ENCODE measurements at regions not wholly inside any gene's neighbourhood (a gene's known extent, or its start where the extent isn't known, plus 50 kb on each side); places are given as distances from the start of the nearest gene placed in this dataset.

GRCh38 chr18:52002600-52002999 lies 337.4 kb upstream of the DCC start:
- DNase-seq (no peak), ATAC-seq (ENCODE audit: poor library complexity) (no peak)
- intact Hi-C loops (cut with DNase I, micrococcal nuclease): no loop called here
- Mint-ChIP-seq H3K27ac (no peak overlapping the region), H3K4me1 (ENCODE audit: low read depth) (no peaks in the 10 kb centered on the region), H3K27me3 (no peaks in the 10 kb centered on the region), H3K9me3 (peaks cover 4% of the 10 kb centered on the region), H3K4me3 (no peak overlapping the region), H3K36me3 (ENCODE audit: low read depth) (no peaks in the 10 kb centered on the region)
- ChIA-PET CTCF (no interaction called here), POLR2A (no interaction called here)
- H3K9me3 ChIP-seq (ENCODE audit: control insufficient read depth in 1 of 2, insufficient read depth in 1 of 2, low read length in 2 of 2): peaks cover 0 to 4% of the 10 kb centered on the region in 2 experiments
- TF ChIP-seq, protein P1, sequence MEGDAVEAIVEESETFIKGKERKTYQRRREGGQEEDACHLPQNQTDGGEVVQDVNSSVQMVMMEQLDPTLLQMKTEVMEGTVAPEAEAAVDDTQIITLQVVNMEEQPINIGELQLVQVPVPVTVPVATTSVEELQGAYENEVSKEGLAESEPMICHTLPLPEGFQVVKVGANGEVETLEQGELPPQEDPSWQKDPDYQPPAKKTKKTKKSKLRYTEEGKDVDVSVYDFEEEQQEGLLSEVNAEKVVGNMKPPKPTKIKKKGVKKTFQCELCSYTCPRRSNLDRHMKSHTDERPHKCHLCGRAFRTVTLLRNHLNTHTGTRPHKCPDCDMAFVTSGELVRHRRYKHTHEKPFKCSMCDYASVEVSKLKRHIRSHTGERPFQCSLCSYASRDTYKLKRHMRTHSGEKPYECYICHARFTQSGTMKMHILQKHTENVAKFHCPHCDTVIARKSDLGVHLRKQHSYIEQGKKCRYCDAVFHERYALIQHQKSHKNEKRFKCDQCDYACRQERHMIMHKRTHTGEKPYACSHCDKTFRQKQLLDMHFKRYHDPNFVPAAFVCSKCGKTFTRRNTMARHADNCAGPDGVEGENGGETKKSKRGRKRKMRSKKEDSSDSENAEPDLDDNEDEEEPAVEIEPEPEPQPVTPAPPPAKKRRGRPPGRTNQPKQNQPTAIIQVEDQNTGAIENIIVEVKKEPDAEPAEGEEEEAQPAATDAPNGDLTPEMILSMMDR (IDR thresholded peaks at IDR 0.05): no peak
- H3K4me1 ChIP-seq (ENCODE audit: insufficient read depth, low read length): no peaks in the 10 kb centered on the region
- H3K27ac ChIP-seq (ENCODE audit: low read depth in 1 of 2, low read length in 2 of 2): no peak overlapping the region
- H3K36me3 ChIP-seq (ENCODE audit: insufficient read depth, low read length): no peaks in the 10 kb centered on the region
- H3K4me3 ChIP-seq (ENCODE audit: low read length): no peak overlapping the region
- no peaks in the 10 kb centered on the region for H3K27me3 ChIP-seq (ENCODE audit: control insufficient read depth in 1 of 2, insufficient read depth in 2 of 2, low read length in 2 of 2)

GRCh38 chr18:52007105-52007504 lies 332.9 kb upstream of the DCC start:
- H3K27ac Mint-ChIP-seq: no peak overlapping the region
- no peaks in the 10 kb centered on the region for H3K4me1 Mint-ChIP-seq (ENCODE audit: low read depth)
- Histone ChIP-seq H3K27me3 (ENCODE audit: control insufficient read depth in 1 of 2, insufficient read depth in 2 of 2, low read length in 2 of 2) (no peaks in the 10 kb centered on the region), H3K36me3 (ENCODE audit: insufficient read depth, low read length) (no peaks in the 10 kb centered on the region), H3K27ac (ENCODE audit: low read depth in 1 of 2, low read length in 2 of 2) (no peak overlapping the region), H3K4me3 (ENCODE audit: low read length) (no peak overlapping the region), H3K9me3 (ENCODE audit: control insufficient read depth in 1 of 2, insufficient read depth in 1 of 2, low read length in 2 of 2) (peaks cover 0 to 4% of the 10 kb centered on the region in 2 experiments), H3K4me1 (ENCODE audit: insufficient read depth, low read length) (no peaks in the 10 kb centered on the region)
- H3K36me3 Mint-ChIP-seq (ENCODE audit: low read depth): no peaks in the 10 kb centered on the region
- ATAC-seq (ENCODE audit: poor library complexity): no peak
- no peaks in the 10 kb centered on the region for H3K27me3 Mint-ChIP-seq
- peaks cover 8% of the 10 kb centered on the region for H3K9me3 Mint-ChIP-seq
- ChIA-PET CTCF (no interaction called here), POLR2A (no interaction called here)
- TF ChIP-seq, protein P1 (IDR thresholded peaks at IDR 0.05): no peak
- DNase-seq: no peak
- intact Hi-C loops (cut with DNase I, micrococcal nuclease): no loop called here
- no peak overlapping the region for H3K4me3 Mint-ChIP-seq

GRCh38 chr18:52008330-52008729 lies 331.7 kb upstream of the DCC start:
- no peak for DNase-seq
- no peaks in the 10 kb centered on the region for H3K4me1 Mint-ChIP-seq (ENCODE audit: low read depth)
- TF ChIP-seq, protein P1 (IDR thresholded peaks at IDR 0.05): no peak
- CTCF ChIA-PET: interaction anchor here (0.6 kb wide), 1 partner anchor 879 kb away, joined by 3 read pairs; no protein-coding TSS in a partner anchor
- H3K27me3 Mint-ChIP-seq: no peaks in the 10 kb centered on the region
- H3K4me1 ChIP-seq (ENCODE audit: insufficient read depth, low read length): no peaks in the 10 kb centered on the region
- no peak for ATAC-seq (ENCODE audit: poor library complexity)
- H3K36me3 Mint-ChIP-seq (ENCODE audit: low read depth): no peaks in the 10 kb centered on the region
- intact Hi-C loops (cut with DNase I, micrococcal nuclease): no loop called here
- no peak overlapping the region for H3K27ac ChIP-seq (ENCODE audit: low read depth in 1 of 2, low read length in 2 of 2)
- peaks cover 0 to 4% of the 10 kb centered on the region in 2 experiments for H3K9me3 ChIP-seq (ENCODE audit: control insufficient read depth in 1 of 2, insufficient read depth in 1 of 2, low read length in 2 of 2)
- POLR2A ChIA-PET: no interaction called here
- H3K4me3 Mint-ChIP-seq: no peak overlapping the region
- no peak overlapping the region for H3K4me3 ChIP-seq (ENCODE audit: low read length)
- H3K27me3 ChIP-seq (ENCODE audit: control insufficient read depth in 1 of 2, insufficient read depth in 2 of 2, low read length in 2 of 2): no peaks in the 10 kb centered on the region
- H3K9me3 Mint-ChIP-seq: peaks cover 8% of the 10 kb centered on the region
- no peak overlapping the region for H3K27ac Mint-ChIP-seq
- H3K36me3 ChIP-seq (ENCODE audit: insufficient read depth, low read length): no peaks in the 10 kb centered on the region

Data from CD4-positive, alpha-beta T cell (primary cell).